ENCODE measurements at regions not wholly inside any gene's neighbourhood (a gene's known extent, or its start where the extent isn't known, plus 50 kb on each side); places are given as distances from the start of the nearest gene placed in this dataset.
"Not testable (repeated sequence)": the region's sequence is repeated elsewhere in the genome, so short reads cannot be mapped to it uniquely, and the experiment has no call there.

GRCh38 chr6:144402750-144403149, 117.6 kb downstream of the UTRN start:
- Mint-ChIP-seq H3K4me3 (ENCODE audit: unreplicated experiment) (no peak overlapping the region), H3K27ac (ENCODE audit: unreplicated experiment) (no peak overlapping the region), H3K4me1 (ENCODE audit: low read depth, unreplicated experiment) (peaks cover 5% of the 10 kb centered on the region), H3K36me3 (ENCODE audit: unreplicated experiment) (no peaks in the 10 kb centered on the region), H3K27me3 (ENCODE audit: unreplicated experiment) (no peaks in the 10 kb centered on the region), H3K9me3 (ENCODE audit: unreplicated experiment) (peaks cover 3% of the 10 kb centered on the region)
- no peak for TF ChIP-seq CTCF (IDR thresholded peaks at IDR 0.05; ENCODE audit: partially characterized antibody, unreplicated experiment)
- no peak for DNase-seq

GRCh38 chr6:144405163-144405562, 120.0 kb downstream of the UTRN start:
- H3K4me3 Mint-ChIP-seq (ENCODE audit: unreplicated experiment): no peak overlapping the region
- H3K27ac Mint-ChIP-seq (ENCODE audit: unreplicated experiment): no peak overlapping the region
- no peak for DNase-seq
- no peaks in the 10 kb centered on the region for H3K27me3 Mint-ChIP-seq (ENCODE audit: unreplicated experiment)
- H3K4me1 Mint-ChIP-seq (ENCODE audit: low read depth, unreplicated experiment): peaks cover 8% of the 10 kb centered on the region
- TF ChIP-seq CTCF (IDR thresholded peaks at IDR 0.05; ENCODE audit: partially characterized antibody, unreplicated experiment): no peak
- H3K9me3 Mint-ChIP-seq (ENCODE audit: unreplicated experiment): no peaks in the 10 kb centered on the region
- no peaks in the 10 kb centered on the region for H3K36me3 Mint-ChIP-seq (ENCODE audit: unreplicated experiment)

GRCh38 chr6:144406796-144407195, 121.7 kb downstream of the UTRN start:
- no peaks in the 10 kb centered on the region for H3K27me3 Mint-ChIP-seq (ENCODE audit: unreplicated experiment)
- DNase-seq: no peak
- no peak overlapping the region for H3K27ac Mint-ChIP-seq (ENCODE audit: unreplicated experiment)
- TF ChIP-seq CTCF (IDR thresholded peaks at IDR 0.05; ENCODE audit: partially characterized antibody, unreplicated experiment): no peak
- no peaks in the 10 kb centered on the region for H3K36me3 Mint-ChIP-seq (ENCODE audit: unreplicated experiment)
- H3K9me3 Mint-ChIP-seq (ENCODE audit: unreplicated experiment): no peaks in the 10 kb centered on the region
- H3K4me1 Mint-ChIP-seq (ENCODE audit: low read depth, unreplicated experiment): peaks cover 8% of the 10 kb centered on the region
- no peak overlapping the region for H3K4me3 Mint-ChIP-seq (ENCODE audit: unreplicated experiment)

GRCh38 chr6:144408161-144408560, 123.0 kb downstream of the UTRN start:
- no peak overlapping the region for H3K27ac Mint-ChIP-seq (ENCODE audit: unreplicated experiment)

GRCh38 chr6:144410059-144410458, 124.9 kb downstream of the UTRN start:
- Mint-ChIP-seq H3K27me3 (ENCODE audit: unreplicated experiment) (no peaks in the 10 kb centered on the region), H3K4me1 (ENCODE audit: low read depth, unreplicated experiment) (peaks cover 11% of the 10 kb centered on the region), H3K27ac (ENCODE audit: unreplicated experiment) (no peak overlapping the region), H3K9me3 (ENCODE audit: unreplicated experiment) (no peaks in the 10 kb centered on the region), H3K4me3 (ENCODE audit: unreplicated experiment) (no peak overlapping the region), H3K36me3 (ENCODE audit: unreplicated experiment) (no peaks in the 10 kb centered on the region)
- no peak for DNase-seq
- no peak for TF ChIP-seq CTCF (IDR thresholded peaks at IDR 0.05; ENCODE audit: partially characterized antibody, unreplicated experiment)

More at GRCh38 chr6:144408161-144408560, 123.0 kb downstream of the UTRN start:
- no peaks in the 10 kb centered on the region for H3K27me3 Mint-ChIP-seq (ENCODE audit: unreplicated experiment)
- H3K9me3 Mint-ChIP-seq (ENCODE audit: unreplicated experiment): no peaks in the 10 kb centered on the region
- no peaks in the 10 kb centered on the region for H3K36me3 Mint-ChIP-seq (ENCODE audit: unreplicated experiment)
- no peak overlapping the region for H3K4me3 Mint-ChIP-seq (ENCODE audit: unreplicated experiment)
- no peak for TF ChIP-seq CTCF (IDR thresholded peaks at IDR 0.05; ENCODE audit: partially characterized antibody, unreplicated experiment)
- peaks cover 10% of the 10 kb centered on the region for H3K4me1 Mint-ChIP-seq (ENCODE audit: low read depth, unreplicated experiment)
- DNase-seq: peak; percentile 72

GRCh38 chr6:144410574-144410973, 125.4 kb downstream of the UTRN start:
- not testable (repeated sequence) for H3K4me3 Mint-ChIP-seq (ENCODE audit: unreplicated experiment); H3K9me3 Mint-ChIP-seq (ENCODE audit: unreplicated experiment); H3K27me3 Mint-ChIP-seq (ENCODE audit: unreplicated experiment); H3K27ac Mint-ChIP-seq (ENCODE audit: unreplicated experiment); DNase-seq; H3K36me3 Mint-ChIP-seq (ENCODE audit: unreplicated experiment)
- H3K4me1 Mint-ChIP-seq (ENCODE audit: low read depth, unreplicated experiment): peaks cover 11% of the 10 kb centered on the region
